HepG2 (cell line): ENCODE measurements at regions not wholly inside any gene's neighbourhood (a gene's known extent, or its start where the extent isn't known, plus 50 kb on each side); places are given as distances from the start of the nearest gene placed in this dataset.

Experiments
- ARID5B ChIP-seq: IDR thresholded peaks from 2 replicates; pipeline ENCODE4 v1.4.0; 2020; ENCODE audit warnings: mild to moderate bottlenecking, missing genetic modification reagents
- MAX ChIP-seq: IDR thresholded peaks from 2 replicates; pipeline ENCODE4 v1.6.1; 2012; ENCODE audit warnings: inconsistent platforms
- MEIS2 ChIP-seq: sonication (generic); formaldehyde crosslinking; IDR thresholded peaks from 2 replicates; pipeline ENCODE4 v1.9.0; 2021; ENCODE audit warnings: mild to moderate bottlenecking, missing genetic modification reagents
- NR1H2 ChIP-seq: sonication (generic); formaldehyde crosslinking; IDR thresholded peaks from 2 replicates; pipeline ENCODE4 v1.8.1; 2022; ENCODE audit warnings: low read depth, missing genetic modification reagents, borderline replicate concordance
- STAG1 ChIP-seq: sonication (generic); formaldehyde crosslinking; IDR thresholded peaks from 2 replicates; pipeline ENCODE4 v1.4.0; 2020; ENCODE audit warnings: missing genetic modification reagents
- ZNF687 ChIP-seq: sonication (generic); formaldehyde crosslinking; IDR thresholded peaks from 2 replicates; pipeline ENCODE4 v1.5.1; 2020; ENCODE audit warnings: mild to moderate bottlenecking, missing genetic modification reagents, moderate library complexity
- ZXDC ChIP-seq: sonication (generic); formaldehyde crosslinking; IDR thresholded peaks from 2 replicates; pipeline ENCODE4 v1.5.0; 2020; ENCODE audit warnings: mild to moderate bottlenecking, missing genetic modification reagents

- no peak for TF ChIP-seq ARID5B (CRISPR knock-in tag)
- no peak for TF ChIP-seq NR1H2 (CRISPR knock-in tag)
- no peak for TF ChIP-seq ZNF687
- TF ChIP-seq ZXDC (CRISPR knock-in tag), result no peak
- TF ChIP-seq STAG1, result no peak
- no peak for TF ChIP-seq MEIS2 (CRISPR knock-in tag)
- no peak for TF ChIP-seq MAX
These were observed 91.5 kb downstream of the TENT5C start for GRCh38 chr1:117697220-117697781.
